HepG2 (cell line): ENCODE measurements at regions not wholly inside any gene's neighbourhood (a gene's known extent, or its start where the extent isn't known, plus 50 kb on each side); places are given as distances from the start of the nearest gene placed in this dataset.

Source experiments
- CREB1 ChIP-seq, 2 experiments: fragments of 450-650 bp in 1 of 2; IDR thresholded peaks; 2 replicates each; pipeline ENCODE4 v1.6.1; 2016 to 2017; ENCODE audit warnings: control low read depth in 1 of 2, mild to moderate bottlenecking in 1 of 2, missing compliant biosample characterization in 1 of 2, missing genetic modification characterization in 1 of 2
- GATAD1 ChIP-seq: IDR thresholded peaks from 2 replicates; pipeline ENCODE4 v1.6.1; 2016; ENCODE audit warnings: missing genetic modification reagents, missing compliant biosample characterization
- GTF2F1 ChIP-seq: fragments of 150-350 bp; IDR thresholded peaks from 2 replicates; pipeline ENCODE4 v1.6.1; 2014; ENCODE audit warnings: low read length
- NFIC ChIP-seq: IDR thresholded peaks from 2 replicates; pipeline ENCODE4 v1.6.1; 2012; ENCODE audit warnings: mild to moderate bottlenecking, low read length, inconsistent platforms
- POLR2A ChIP-seq, 2 experiments: IDR thresholded peaks; 2 replicates each; pipeline ENCODE4 v1.6.1; 2011; ENCODE audit warnings: low read depth in 2 of 2, low read length in 2 of 2, mild to moderate bottlenecking in 1 of 2, moderate library complexity in 1 of 2; ENCODE audit not compliant: insufficient read depth in 1 of 2
- RBFOX2 ChIP-seq: fragments of 200-400 bp; formaldehyde crosslinking; IDR thresholded peaks from 2 replicates; pipeline ENCODE4 v1.6.1; 2017; ENCODE audit warnings: low read depth, mild to moderate bottlenecking, low read length
- STAG1 ChIP-seq: sonication (generic); formaldehyde crosslinking; IDR thresholded peaks from 2 replicates; pipeline ENCODE4 v1.4.0; 2020; ENCODE audit warnings: missing genetic modification reagents
- ZNF225 ChIP-seq: sonication (generic); formaldehyde crosslinking; IDR thresholded peaks from 2 replicates; pipeline ENCODE4 v1.4.0; 2020; ENCODE audit warnings: mild to moderate bottlenecking, missing genetic modification reagents
- TF ChIP-seq, protein P1 (sequence below): sonication (generic); formaldehyde crosslinking; IDR thresholded peaks from 2 replicates; pipeline ENCODE4 v1.8.0; 2023; ENCODE audit warnings: mild to moderate bottlenecking, missing genetic modification reagents
- TF ChIP-seq, protein P2 (sequence below): sonication (generic); formaldehyde crosslinking; IDR thresholded peaks from 2 replicates; pipeline ENCODE4 v1.8.1; 2023; ENCODE audit warnings: mild to moderate bottlenecking, missing genetic modification reagents, borderline replicate concordance
- TF ChIP-seq, protein P3 (sequence below): sonication (generic); formaldehyde crosslinking; IDR thresholded peaks from 2 replicates; pipeline ENCODE4 v1.8.0; 2022; ENCODE audit warnings: mild to moderate bottlenecking, missing genetic modification reagents; ENCODE audit not compliant: insufficient replicate concordance
- TF ChIP-seq, protein P4 (sequence below): sonication (generic); formaldehyde crosslinking; IDR thresholded peaks from 2 replicates; pipeline ENCODE4 v1.5.1; 2020; ENCODE audit warnings: missing genetic modification reagents, mild to moderate bottlenecking, borderline replicate concordance
- TF ChIP-seq, protein P5 (sequence below): sonication (generic); formaldehyde crosslinking; IDR thresholded peaks from 2 replicates; pipeline ENCODE4 v1.5.0; 2020; ENCODE audit warnings: missing genetic modification reagents, mild to moderate bottlenecking, borderline replicate concordance
- TF ChIP-seq, protein P6 (sequence below): sonication (generic); formaldehyde crosslinking; IDR thresholded peaks from 2 replicates; pipeline ENCODE4 v1.5.1; 2020; ENCODE audit warnings: mild to moderate bottlenecking, missing genetic modification reagents, moderate library complexity
- TF ChIP-seq, protein P7 (sequence below): sonication (generic); formaldehyde crosslinking; IDR thresholded peaks from 2 replicates; pipeline ENCODE4 v1.8.1; 2022; ENCODE audit warnings: mild to moderate bottlenecking, missing genetic modification reagents
- TF ChIP-seq, protein P8 (sequence below): sonication (generic); formaldehyde crosslinking; IDR thresholded peaks from 2 replicates; pipeline ENCODE4 v1.4.0; 2020; ENCODE audit warnings: missing genetic modification reagents

DNA sequence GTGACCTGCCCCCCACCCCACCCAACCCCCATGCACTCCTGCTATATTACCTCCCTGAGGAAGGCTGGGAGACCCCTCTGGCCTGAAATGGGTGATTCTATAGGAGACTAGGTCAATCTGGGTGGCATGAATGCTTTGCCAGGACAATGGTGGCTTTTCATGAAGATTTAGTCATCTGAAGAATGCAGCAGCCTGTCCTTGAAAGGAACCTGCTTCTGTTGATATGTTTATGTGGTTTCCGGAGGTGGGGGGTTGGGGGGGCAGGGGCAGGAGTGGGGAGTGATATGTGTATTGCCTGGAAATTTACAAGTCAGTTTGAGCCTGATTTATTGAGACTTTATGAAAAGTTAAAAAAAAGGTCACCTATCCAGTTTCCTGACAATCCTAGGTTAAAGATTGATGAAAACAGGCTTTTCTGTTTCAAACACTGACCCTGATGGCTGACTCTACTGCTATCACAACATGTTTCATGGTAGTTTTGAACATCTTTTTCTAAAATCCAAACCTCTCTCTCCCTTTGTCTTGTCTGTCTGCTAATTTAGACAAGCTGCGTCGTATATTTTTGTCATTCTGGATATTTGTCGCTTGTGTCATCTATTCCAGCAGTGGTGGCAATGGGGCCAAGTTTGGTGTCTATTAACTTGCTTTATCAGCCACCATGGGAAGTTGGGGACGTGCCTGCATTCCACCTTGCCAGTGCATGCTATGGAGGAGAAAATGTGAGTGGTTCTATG, 153.7 kb upstream of the EGFLAM start (continued):
- TF ChIP-seq, protein P1, sequence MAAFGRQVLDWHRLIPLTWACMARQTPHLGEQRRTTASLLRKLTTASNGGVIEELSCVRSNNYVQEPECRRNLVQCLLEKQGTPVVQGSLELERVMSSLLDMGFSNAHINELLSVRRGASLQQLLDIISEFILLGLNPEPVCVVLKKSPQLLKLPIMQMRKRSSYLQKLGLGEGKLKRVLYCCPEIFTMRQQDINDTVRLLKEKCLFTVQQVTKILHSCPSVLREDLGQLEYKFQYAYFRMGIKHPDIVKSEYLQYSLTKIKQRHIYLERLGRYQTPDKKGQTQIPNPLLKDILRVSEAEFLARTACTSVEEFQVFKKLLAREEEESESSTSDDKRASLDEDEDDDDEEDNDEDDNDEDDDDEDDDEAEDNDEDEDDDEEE (CRISPR knock-in tag) = no peak
- TF ChIP-seq NFIC (peak; percentile 66; the same call in 1 of the 2 replicates), ZNF225 (CRISPR knock-in tag) (no peak), POLR2A (IDR thresholded peaks at IDR 0.05; ENCODE audit: insufficient read depth in 1 of 2, low read depth in 2 of 2, low read length in 2 of 2) (0 out of 4 replicates have a peak, but pooled peaks of 1 of the 2 experiments have one; percentile 2), CREB1 (IDR thresholded peaks at IDR 0.05) (no peak), CREB1 (CRISPR knock-in tag; IDR thresholded peaks at IDR 0.05) (peak; percentile 8; the same call in 1 of the 2 replicates), STAG1 (no peak), GATAD1 (CRISPR knock-in tag) (no peak), GTF2F1 (no peak), RBFOX2 (0 out of 2 replicates have a peak, but pooled peaks have one; percentile 43)
- TF ChIP-seq, protein P2, sequence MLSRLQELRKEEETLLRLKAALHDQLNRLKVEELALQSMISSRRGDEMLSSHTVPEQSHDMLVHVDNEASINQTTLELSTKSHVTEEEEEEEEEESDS = no peak
- TF ChIP-seq, protein P3, sequence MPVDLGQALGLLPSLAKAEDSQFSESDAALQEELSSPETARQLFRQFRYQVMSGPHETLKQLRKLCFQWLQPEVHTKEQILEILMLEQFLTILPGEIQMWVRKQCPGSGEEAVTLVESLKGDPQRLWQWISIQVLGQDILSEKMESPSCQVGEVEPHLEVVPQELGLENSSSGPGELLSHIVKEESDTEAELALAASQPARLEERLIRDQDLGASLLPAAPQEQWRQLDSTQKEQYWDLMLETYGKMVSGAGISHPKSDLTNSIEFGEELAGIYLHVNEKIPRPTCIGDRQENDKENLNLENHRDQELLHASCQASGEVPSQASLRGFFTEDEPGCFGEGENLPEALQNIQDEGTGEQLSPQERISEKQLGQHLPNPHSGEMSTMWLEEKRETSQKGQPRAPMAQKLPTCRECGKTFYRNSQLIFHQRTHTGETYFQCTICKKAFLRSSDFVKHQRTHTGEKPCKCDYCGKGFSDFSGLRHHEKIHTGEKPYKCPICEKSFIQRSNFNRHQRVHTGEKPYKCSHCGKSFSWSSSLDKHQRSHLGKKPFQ (CRISPR knock-in tag) = no peak
- TF ChIP-seq, protein P4, sequence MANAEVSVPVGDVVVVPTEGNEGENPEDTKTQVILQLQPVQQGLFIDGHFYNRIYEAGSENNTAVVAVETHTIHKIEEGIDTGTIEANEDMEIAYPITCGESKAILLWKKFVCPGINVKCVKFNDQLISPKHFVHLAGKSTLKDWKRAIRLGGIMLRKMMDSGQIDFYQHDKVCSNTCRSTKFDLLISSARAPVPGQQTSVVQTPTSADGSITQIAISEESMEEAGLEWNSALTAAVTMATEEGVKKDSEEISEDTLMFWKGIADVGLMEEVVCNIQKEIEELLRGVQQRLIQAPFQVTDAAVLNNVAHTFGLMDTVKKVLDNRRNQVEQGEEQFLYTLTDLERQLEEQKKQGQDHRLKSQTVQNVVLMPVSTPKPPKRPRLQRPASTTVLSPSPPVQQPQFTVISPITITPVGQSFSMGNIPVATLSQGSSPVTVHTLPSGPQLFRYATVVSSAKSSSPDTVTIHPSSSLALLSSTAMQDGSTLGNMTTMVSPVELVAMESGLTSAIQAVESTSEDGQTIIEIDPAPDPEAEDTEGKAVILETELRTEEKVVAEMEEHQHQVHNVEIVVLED = no peak; the same call in 1 of the 2 replicates
- TF ChIP-seq, protein P5, sequence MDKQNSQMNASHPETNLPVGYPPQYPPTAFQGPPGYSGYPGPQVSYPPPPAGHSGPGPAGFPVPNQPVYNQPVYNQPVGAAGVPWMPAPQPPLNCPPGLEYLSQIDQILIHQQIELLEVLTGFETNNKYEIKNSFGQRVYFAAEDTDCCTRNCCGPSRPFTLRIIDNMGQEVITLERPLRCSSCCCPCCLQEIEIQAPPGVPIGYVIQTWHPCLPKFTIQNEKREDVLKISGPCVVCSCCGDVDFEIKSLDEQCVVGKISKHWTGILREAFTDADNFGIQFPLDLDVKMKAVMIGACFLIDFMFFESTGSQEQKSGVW (CRISPR knock-in tag) = no peak
- TF ChIP-seq, protein P6, sequence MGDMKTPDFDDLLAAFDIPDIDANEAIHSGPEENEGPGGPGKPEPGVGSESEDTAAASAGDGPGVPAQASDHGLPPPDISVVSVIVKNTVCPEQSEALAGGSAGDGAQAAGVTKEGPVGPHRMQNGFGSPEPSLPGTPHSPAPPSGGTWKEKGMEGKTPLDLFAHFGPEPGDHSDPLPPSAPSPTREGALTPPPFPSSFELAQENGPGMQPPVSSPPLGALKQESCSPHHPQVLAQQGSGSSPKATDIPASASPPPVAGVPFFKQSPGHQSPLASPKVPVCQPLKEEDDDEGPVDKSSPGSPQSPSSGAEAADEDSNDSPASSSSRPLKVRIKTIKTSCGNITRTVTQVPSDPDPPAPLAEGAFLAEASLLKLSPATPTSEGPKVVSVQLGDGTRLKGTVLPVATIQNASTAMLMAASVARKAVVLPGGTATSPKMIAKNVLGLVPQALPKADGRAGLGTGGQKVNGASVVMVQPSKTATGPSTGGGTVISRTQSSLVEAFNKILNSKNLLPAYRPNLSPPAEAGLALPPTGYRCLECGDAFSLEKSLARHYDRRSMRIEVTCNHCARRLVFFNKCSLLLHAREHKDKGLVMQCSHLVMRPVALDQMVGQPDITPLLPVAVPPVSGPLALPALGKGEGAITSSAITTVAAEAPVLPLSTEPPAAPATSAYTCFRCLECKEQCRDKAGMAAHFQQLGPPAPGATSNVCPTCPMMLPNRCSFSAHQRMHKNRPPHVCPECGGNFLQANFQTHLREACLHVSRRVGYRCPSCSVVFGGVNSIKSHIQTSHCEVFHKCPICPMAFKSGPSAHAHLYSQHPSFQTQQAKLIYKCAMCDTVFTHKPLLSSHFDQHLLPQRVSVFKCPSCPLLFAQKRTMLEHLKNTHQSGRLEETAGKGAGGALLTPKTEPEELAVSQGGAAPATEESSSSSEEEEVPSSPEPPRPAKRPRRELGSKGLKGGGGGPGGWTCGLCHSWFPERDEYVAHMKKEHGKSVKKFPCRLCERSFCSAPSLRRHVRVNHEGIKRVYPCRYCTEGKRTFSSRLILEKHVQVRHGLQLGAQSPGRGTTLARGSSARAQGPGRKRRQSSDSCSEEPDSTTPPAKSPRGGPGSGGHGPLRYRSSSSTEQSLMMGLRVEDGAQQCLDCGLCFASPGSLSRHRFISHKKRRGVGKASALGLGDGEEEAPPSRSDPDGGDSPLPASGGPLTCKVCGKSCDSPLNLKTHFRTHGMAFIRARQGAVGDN = no peak
- TF ChIP-seq, protein P7, sequence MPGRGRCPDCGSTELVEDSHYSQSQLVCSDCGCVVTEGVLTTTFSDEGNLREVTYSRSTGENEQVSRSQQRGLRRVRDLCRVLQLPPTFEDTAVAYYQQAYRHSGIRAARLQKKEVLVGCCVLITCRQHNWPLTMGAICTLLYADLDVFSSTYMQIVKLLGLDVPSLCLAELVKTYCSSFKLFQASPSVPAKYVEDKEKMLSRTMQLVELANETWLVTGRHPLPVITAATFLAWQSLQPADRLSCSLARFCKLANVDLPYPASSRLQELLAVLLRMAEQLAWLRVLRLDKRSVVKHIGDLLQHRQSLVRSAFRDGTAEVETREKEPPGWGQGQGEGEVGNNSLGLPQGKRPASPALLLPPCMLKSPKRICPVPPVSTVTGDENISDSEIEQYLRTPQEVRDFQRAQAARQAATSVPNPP = no peak
- TF ChIP-seq, protein P8, sequence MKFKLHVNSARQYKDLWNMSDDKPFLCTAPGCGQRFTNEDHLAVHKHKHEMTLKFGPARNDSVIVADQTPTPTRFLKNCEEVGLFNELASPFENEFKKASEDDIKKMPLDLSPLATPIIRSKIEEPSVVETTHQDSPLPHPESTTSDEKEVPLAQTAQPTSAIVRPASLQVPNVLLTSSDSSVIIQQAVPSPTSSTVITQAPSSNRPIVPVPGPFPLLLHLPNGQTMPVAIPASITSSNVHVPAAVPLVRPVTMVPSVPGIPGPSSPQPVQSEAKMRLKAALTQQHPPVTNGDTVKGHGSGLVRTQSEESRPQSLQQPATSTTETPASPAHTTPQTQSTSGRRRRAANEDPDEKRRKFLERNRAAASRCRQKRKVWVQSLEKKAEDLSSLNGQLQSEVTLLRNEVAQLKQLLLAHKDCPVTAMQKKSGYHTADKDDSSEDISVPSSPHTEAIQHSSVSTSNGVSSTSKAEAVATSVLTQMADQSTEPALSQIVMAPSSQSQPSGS (CRISPR knock-in tag) = no peak
